CD4-positive, alpha-beta T cell treated with Interferon alpha-2 for 1 hour (primary cell): ENCODE measurements at regions not wholly inside any gene's neighbourhood (a gene's known extent, or its start where the extent isn't known, plus 50 kb on each side); places are given as distances from the start of the nearest gene placed in this dataset.
"Not testable (repeated sequence)": the region's sequence is repeated elsewhere in the genome, so short reads cannot be mapped to it uniquely, and the experiment has no call there.

Source experiments
- DNase-seq, 2 donors: peaks; one replicate each; pipeline ENCODE4 v3.0.0-alpha.2; 2020 to 2022

GRCh38 chr18:41096504-41096903 is 858.5 kb upstream of the PIK3C3 start:
- DNase-seq = no peak

GRCh38 chr18:41077076-41077475 is 878.0 kb upstream of the PIK3C3 start:
- DNase-seq = no peak

- DNase-seq = no peak
Observed at GRCh38 chr18:41075212-41075611, 879.8 kb upstream of the PIK3C3 start.

DNA sequence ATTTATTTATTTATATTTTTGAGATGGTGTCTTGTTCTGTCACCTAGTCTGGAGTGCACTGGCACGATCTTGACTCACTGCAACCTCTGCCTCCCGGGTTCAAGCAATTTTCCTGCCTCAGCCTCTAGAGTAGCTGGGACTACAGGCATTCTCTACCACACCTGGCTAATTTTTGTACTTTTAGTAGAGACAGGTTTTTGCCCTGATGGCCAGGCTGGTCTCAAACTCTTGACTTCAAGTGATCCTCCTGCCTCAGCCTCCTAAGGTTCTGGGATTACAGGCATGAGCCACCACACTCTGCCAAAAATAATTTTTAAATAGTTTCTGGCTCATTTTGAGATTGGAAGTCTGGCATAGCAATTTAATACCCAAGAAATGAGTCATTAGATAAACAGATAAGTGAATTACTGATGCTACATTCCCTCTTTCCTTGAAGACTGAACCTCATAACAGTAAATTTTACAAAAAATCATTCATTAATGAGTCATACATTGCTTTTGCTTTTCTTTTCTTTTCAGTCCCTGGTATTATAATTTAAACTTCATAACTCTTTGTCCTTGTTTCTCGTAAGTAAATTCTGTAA is 881.6 kb upstream of the PIK3C3 start:
- no peak for DNase-seq

- no peak for DNase-seq
Observed at GRCh38 chr18:41072946-41073345, 882.1 kb upstream of the PIK3C3 start.

GRCh38 chr18:41071826-41072225 is 883.2 kb upstream of the PIK3C3 start:
- no peak for DNase-seq

GRCh38 chr18:41069167-41069566 is 885.9 kb upstream of the PIK3C3 start:
- DNase-seq = no peak

- DNase-seq = no peak
Observed at GRCh38 chr18:41064916-41065315, 890.1 kb upstream of the PIK3C3 start.

DNA sequence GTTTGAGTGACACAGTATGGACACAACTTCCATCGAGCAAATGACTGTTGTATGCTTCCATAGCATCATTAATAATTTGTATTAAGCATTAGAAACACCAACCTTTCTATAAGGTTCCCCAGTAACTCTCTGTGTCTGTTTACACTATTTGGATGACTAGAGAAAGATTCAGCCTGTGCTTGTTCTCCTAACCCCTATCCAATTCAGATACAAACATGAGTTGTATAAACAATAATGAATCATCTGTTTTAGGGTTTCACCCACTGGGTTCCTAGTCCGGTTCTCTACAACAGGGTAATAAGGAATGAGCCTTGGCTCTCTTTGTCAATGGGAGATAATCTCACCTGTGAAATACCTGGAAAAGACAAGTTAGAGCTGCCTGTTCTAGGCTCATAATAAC is 894.1 kb upstream of the PIK3C3 start:
- DNase-seq = no peak

DNA sequence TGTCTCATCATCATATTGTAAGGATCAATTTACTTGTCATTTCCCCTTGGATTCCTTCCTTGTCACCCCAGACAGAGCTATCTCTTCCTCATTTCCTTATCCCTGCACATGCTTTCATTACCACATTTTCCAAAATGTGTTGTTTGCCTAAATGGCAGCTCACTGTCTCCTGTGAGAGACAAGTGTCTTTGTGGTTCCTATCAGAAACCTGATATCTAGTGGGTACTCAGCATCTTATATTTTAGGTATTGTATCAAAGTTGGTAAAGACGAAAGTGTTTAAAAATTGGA is 896.0 kb upstream of the PIK3C3 start:
- DNase-seq = no peak

GRCh38 chr18:41058351-41059125 is 896.5 kb upstream of the PIK3C3 start:
- DNase-seq = no peak

- no peak for DNase-seq
Observed at GRCh38 chr18:41052625-41053024, 902.4 kb upstream of the PIK3C3 start.

- DNase-seq = not testable (repeated sequence)
Observed at GRCh38 chr18:41046250-41046649, 908.8 kb upstream of the PIK3C3 start.

GRCh38 chr18:41043876-41044275 is 911.2 kb upstream of the PIK3C3 start:
- no peak for DNase-seq

GRCh38 chr18:41042866-41043265 is 912.2 kb upstream of the PIK3C3 start:
- no peak for DNase-seq

DNA sequence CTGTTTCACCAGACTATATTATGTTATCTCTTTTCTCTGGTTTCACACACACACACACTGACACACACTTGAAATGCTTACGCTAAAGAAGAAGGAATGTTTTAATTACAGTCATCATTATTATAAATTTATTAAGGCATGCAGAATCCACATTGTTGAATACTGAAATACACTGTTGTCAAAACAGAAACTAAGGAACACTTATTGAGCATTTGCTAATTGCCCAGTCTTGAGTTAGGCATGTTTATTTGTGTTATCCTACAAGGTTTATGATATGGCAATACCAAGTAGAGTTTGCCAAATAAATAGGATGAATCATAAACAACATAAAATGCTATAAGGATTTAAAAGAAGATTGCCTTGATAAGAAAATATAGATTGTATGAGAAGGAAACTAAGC is 917.0 kb upstream of the PIK3C3 start:
- no peak for DNase-seq

GRCh38 chr18:41036346-41036745 is 918.7 kb upstream of the PIK3C3 start:
- DNase-seq = no peak

- DNase-seq = no peak
Observed at GRCh38 chr18:41034413-41034812, 920.6 kb upstream of the PIK3C3 start.

GRCh38 chr18:41025666-41026065 is 929.4 kb upstream of the PIK3C3 start:
- DNase-seq = no peak

DNA sequence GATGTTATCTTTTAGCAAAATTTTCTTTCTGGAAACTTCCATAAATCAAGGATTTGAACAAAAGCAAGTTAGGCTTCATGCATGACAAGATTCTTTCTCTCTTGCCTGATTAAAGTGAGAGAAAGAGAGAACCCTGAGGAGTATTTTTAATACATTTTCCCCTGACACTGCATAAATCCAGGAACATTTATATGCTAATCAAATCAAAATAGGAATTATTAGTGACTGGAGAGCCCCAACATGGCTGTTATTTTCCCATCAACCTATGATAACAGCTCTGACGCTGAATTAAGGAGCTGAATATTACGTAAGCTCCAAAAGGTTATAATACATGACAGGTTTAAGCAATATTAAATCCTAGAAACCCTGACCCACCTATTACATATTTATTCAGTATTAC is 930.2 kb upstream of the PIK3C3 start:
- DNase-seq = no peak

GRCh38 chr18:41022484-41022883 is 932.5 kb upstream of the PIK3C3 start:
- DNase-seq = no peak

DNA sequence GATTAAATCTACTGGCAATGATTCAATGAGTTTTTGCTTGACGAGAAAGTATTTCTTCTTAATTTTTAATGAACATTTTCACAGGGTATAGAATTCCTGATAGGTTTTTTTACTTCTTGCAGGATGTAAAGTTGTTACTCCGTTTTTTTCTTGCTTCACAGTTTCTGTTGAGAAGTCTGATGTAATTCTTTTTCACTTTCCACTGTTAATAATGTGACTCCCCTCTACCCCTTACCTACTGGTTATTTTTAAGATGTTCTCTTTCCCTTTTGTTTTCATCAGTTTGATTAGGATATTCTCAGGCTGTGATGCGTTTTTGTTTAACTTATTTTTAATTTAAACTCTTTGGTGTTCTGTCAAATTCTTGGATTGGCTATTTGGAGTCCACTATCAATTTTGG is 933.9 kb upstream of the PIK3C3 start:
- DNase-seq = no peak

- DNase-seq = no peak
Observed at GRCh38 chr18:41012194-41012593, 942.8 kb upstream of the PIK3C3 start.

DNA sequence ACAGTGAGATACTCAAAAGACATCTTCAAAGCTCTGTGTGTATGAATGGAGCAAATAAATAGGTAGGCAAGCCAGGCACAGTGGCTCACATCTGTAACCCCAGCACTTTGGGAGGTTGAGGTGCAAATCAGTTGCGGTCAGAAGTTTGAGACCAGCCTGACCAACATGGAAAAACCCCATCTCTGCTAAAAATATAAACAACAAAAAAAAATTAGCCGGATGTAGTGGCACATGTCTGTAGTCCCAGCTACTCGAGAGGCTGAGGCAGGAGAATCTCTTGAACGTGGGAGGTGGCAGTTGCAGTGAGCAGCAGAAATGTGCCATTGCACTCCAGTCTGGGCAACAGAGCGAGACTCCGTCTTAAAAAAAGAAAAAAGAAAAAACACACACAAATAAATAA is 945.1 kb upstream of the PIK3C3 start:
- DNase-seq = no peak

DNA sequence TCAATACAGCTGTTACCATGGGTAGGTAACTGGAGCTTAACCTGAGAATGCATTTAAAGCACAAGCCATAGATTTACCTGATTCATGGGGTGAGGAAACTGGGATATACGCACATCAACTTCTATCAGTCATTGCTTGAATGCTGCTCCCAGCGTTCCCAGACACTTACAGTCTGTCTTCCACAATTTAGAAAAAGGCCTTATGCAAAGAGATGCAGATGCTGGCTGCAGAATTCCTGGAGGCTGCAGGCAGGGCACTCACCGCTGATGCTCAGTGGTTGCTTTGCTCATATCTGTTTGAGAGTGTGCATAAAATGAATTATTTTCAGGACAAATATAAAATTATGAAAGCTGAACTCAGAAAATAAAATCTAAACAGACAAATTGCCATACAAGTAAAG is 950.7 kb upstream of the PIK3C3 start:
- no peak for DNase-seq
